ENCODE measurements at regions not wholly inside any gene's neighbourhood (a gene's known extent, or its start where the extent isn't known, plus 50 kb on each side); places are given as distances from the start of the nearest gene placed in this dataset.
A peak's percentile ranks its signal among the peaks of the same experiment; 100 is the strongest.

- no peak for DNase-seq (ENCODE audit: low read depth)
Observed at GRCh38 chr7:41878309-41879295, 175.7 kb upstream of the INHBA start.

- DNase-seq (ENCODE audit: low read depth), result no peak
Observed at GRCh38 chr7:41877118-41877517, 174.2 kb upstream of the INHBA start.

DNA sequence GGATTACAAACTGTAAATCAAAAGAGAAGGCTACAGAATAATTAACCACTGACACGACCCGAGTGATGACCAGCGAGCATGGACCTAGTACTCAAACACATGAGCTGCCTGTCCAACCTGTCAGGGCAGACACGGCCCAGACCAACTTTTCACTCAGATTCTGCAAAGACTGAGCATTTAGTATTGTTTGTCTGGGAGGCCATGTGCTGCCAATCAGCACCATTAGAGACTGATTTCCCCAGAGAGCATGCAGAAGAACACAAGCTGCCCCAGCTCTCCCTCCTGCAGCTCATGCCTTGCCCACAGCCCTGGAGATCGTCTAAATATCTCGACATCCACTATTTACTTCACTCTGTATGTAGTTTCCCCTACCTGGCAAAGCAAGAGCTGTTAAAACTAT, 172.6 kb upstream of the INHBA start:
- no peak for DNase-seq (ENCODE audit: low read depth)

- DNase-seq (ENCODE audit: low read depth), result no peak
Observed at GRCh38 chr7:41874201-41874785, 171.4 kb upstream of the INHBA start.

DNA sequence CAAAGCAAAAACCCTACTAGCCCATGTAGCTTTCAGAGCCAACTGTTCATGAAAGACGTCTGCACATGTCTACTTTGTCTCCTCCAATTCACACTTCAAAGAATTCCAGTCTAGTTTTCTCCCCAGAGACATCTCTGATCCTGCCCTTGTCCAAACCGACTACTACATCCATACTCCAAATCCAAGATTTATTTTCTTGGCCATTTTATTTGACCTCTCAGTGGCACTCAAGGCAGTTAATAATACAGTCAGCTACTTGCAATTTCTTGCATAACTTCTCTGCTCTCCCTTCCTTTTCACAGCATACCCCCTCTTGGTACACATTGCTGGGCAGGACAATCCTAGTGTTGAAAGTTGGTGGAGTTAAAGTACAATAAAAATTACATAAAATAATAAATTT, 170.9 kb upstream of the INHBA start:
- no peak for DNase-seq (ENCODE audit: low read depth)

- no peak for DNase-seq (ENCODE audit: low read depth)
Observed at GRCh38 chr7:41872966-41873365, 170.1 kb upstream of the INHBA start.

DNA sequence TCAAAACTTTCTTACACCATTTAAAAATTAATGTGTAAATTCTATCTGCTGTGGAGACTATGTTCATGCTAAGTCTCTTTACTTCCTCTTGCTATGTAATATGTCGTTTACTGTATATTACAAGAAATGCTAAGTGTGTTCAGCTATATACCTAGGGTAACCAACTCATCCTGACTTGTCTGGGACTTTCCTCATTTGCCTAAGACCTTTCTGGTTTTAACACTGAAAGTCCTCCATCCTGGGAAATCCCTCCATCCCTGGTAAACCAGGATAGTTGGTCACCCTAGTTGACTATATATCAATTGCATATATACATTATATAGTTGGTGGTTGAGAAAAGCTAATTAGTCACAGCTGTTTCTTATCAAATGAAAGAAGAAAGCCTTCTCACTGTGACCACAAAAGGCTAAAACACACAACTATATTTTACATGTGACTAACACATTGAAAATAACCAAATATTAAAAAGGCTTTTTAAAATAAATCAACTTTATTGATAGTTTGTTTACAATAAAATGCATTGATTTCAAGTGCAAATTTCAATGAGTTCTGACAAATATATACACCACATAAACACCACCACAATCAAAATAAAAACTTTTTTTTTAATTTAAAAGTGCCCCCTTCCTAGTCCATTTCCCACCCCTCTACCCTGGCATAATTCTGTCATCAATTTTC, 167.7 kb upstream of the INHBA start:
- DNase-seq (ENCODE audit: low read depth), result no peak

- DNase-seq (ENCODE audit: low read depth), result peak; percentile 36
Observed at GRCh38 chr7:41869997-41870396, 167.1 kb upstream of the INHBA start.

- peak; percentile 22 for DNase-seq (ENCODE audit: low read depth)
Observed at GRCh38 chr7:41869596-41869995, 166.7 kb upstream of the INHBA start.

- peak; percentile 19 for DNase-seq (ENCODE audit: low read depth)
Observed at GRCh38 chr7:41869091-41869490, 166.2 kb upstream of the INHBA start.

- DNase-seq (ENCODE audit: low read depth), result no peak
Observed at GRCh38 chr7:41867639-41868280, 164.9 kb upstream of the INHBA start.

DNA sequence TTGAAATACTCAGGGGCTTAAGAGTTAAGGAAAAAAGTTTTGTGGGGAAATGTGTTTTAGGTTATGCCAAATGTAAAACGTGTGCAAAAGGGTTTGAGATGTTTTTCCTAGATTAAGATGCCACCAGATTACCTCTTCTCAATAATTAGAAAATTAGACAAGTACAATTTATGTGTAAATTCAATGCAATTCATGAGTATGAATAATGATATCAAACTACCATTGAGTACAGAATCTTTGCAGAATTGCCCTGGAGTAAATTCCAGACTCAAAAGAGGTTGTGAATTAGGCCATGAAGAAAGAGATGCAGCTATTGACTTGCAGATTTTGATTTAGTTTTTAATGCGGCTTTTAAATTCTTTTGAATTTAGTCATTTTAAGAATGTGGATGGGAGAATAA, 159.4 kb upstream of the INHBA start:
- no peak for DNase-seq (ENCODE audit: low read depth)

- DNase-seq (ENCODE audit: low read depth), result no peak
Observed at GRCh38 chr7:41861642-41862041, 158.8 kb upstream of the INHBA start.

DNA sequence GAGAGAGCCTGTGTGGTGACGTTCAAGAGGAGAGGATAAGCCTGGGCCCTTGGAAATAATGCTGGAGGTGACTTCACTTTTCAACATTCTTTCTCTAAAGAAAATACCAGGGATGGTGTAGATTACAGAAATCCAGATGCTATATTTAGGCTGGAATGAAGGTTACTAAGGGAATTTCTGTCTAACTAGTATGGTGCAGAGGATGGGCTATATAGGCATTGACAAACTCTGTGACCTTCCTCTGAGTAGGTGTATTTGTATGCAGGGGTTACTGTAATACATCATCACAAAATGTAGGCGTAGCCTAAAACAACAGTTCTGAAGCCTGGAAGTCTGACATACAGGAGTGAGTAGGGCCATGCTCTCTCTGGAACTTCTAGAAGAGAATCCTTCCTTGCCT, 155.3 kb upstream of the INHBA start:
- no peak for DNase-seq (ENCODE audit: low read depth)

GRCh38 chr7:41855798-41856197, 152.9 kb upstream of the INHBA start:
- DNase-seq (ENCODE audit: low read depth), result no peak

DNA sequence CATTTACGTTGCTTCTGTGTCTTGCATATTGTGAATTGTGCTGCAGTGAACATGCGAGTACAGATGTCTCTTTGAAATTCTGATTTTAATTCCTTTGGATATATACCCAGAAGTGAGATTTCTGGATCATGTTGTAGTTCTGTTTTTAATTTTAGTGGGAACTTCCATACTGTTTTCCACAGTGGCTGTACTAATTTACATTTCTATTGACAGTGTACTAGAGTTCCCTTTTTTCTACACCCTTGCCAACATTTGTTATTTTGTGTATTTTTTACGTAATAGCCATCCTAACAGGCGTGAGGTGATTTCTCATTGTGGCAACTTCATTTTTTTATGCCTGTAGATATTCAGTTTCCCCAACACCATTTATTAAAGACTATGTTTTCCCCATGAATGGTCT, 144.7 kb upstream of the INHBA start:
- no peak for DNase-seq (ENCODE audit: low read depth)

DNA sequence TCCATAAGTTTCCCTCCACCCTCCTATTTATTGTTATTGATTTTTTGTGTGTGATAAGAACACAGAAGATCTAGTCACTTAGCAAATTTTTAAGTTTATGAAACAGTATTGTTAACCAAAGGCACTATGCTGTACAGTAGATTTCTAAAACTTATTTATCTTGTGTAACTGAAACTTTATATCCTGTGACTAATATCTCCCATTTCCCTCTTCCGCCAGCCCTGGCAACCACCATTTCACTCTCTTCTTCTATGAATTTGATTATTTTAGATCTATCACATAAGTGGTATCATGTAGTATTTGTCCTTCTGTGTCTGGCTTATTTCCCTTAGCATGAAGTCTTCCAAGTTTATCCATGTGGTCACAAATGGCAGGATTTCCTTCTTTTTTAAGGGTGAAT, 144.3 kb upstream of the INHBA start:
- DNase-seq (ENCODE audit: low read depth), result peak; percentile 54

- no peak for DNase-seq (ENCODE audit: low read depth)
Observed at GRCh38 chr7:41842956-41843355, 140.1 kb upstream of the INHBA start.

- no peak for DNase-seq (ENCODE audit: low read depth)
Observed at GRCh38 chr7:41837916-41838315, 135.0 kb upstream of the INHBA start.

- DNase-seq (ENCODE audit: low read depth), result no peak
Observed at GRCh38 chr7:41835976-41836530, 133.2 kb upstream of the INHBA start.

- peak; percentile 70 for DNase-seq (ENCODE audit: low read depth)
Observed at GRCh38 chr7:41834805-41835694, 132.2 kb upstream of the INHBA start.

Data from fibroblast of gingiva (primary cell).